Activated CD8-positive, alpha-beta T cell treated with anti-CD3 and anti-CD28 coated beads for 36 hours (primary cell): ENCODE measurements at regions not wholly inside any gene's neighbourhood (a gene's known extent, or its start where the extent isn't known, plus 50 kb on each side); places are given as distances from the start of the nearest gene placed in this dataset.

Experiments
- ATAC-seq: fragments of 200-7000 bp; cut with Tn5 transposase; one replicate; pipeline ENCODE4 v1.10.0; 2021; ENCODE audit warnings: mild to moderate bottlenecking, moderate library complexity
- CTCF ChIA-PET: fragments of 350-600 bp; sonication (Branson Sonifier 250); formaldehyde crosslinking; loops from one replicate; lab custom pipeline; 2021; ENCODE audit warnings: antibody characterized with exemption; lab: Charles Lee
- POLR2A ChIA-PET: fragments of 350-600 bp; sonication (Branson Sonifier 250); formaldehyde crosslinking; loops from one replicate; lab custom pipeline; 2021; ENCODE audit warnings: antibody characterized with exemption; lab: Charles Lee
- DNase-seq: peaks from one replicate; pipeline ENCODE4 v3.0.0-alpha.2; 2020
- H3K27ac Mint-ChIP-seq: one replicate; pipeline ENCODE4 v1.8.0; 2021; ENCODE audit warnings: mild to moderate bottlenecking, mixed read lengths
- H3K27me3 Mint-ChIP-seq: one replicate; pipeline ENCODE4 v1.8.0; 2021; ENCODE audit warnings: mixed read lengths
- H3K36me3 Mint-ChIP-seq: one replicate; pipeline ENCODE4 v1.8.0; 2021; ENCODE audit warnings: low read depth, mixed read lengths
- H3K4me1 Mint-ChIP-seq: one replicate; pipeline ENCODE4 v1.8.0; 2021; ENCODE audit warnings: low read depth, mixed read lengths
- H3K4me3 Mint-ChIP-seq: one replicate; pipeline ENCODE4 v1.8.0; 2021; ENCODE audit warnings: mild to moderate bottlenecking, moderate library complexity, mixed read lengths
- H3K9me3 Mint-ChIP-seq: one replicate; pipeline ENCODE4 v1.8.0; 2021; ENCODE audit warnings: mixed read lengths
- CTCF ChIP-seq: fragments of 200-600 bp; IDR thresholded peaks from one replicate; pipeline ENCODE4 v1.8.0; 2022; ENCODE audit warnings: antibody characterized with exemption, mild to moderate bottlenecking
- intact Hi-C: fragments of 100-400 bp; cut with micrococcal nuclease; formaldehyde crosslinking; loops from one replicate; pipeline ENCODE4 v1.10.0; 2022

- intact Hi-C loops, result no loop called here
- H3K27ac Mint-ChIP-seq, result no peak overlapping the region
- ChIA-PET CTCF (no interaction called here), POLR2A (no interaction called here)
- DNase-seq, result no peak
- TF ChIP-seq CTCF, result no peak
- H3K9me3 Mint-ChIP-seq, result no peaks in the 10 kb centered on the region
- H3K4me1 Mint-ChIP-seq, result no peaks in the 10 kb centered on the region
- no peak overlapping the region for H3K4me3 Mint-ChIP-seq
- no peaks in the 10 kb centered on the region for H3K36me3 Mint-ChIP-seq
- ATAC-seq, result no peak
- H3K27me3 Mint-ChIP-seq, result peaks cover 3% of the 10 kb centered on the region
Measured at GRCh38 chr4:154005171-154005520, 216.3 kb upstream of the SFRP2 start.

GRCh38 chr4:154004507-154005170 is 215.8 kb upstream of the SFRP2 start:
- POLR2A ChIA-PET, result no interaction called here
- no peak overlapping the region for H3K4me3 Mint-ChIP-seq
- H3K27ac Mint-ChIP-seq, result no peak overlapping the region
- H3K36me3 Mint-ChIP-seq, result no peaks in the 10 kb centered on the region
- H3K27me3 Mint-ChIP-seq, result peaks cover 6% of the 10 kb centered on the region
- no peaks in the 10 kb centered on the region for H3K9me3 Mint-ChIP-seq
- CTCF ChIA-PET, result no interaction called here
- intact Hi-C loops, result no loop called here
- ATAC-seq (no peak), DNase-seq (no peak)
- no peaks in the 10 kb centered on the region for H3K4me1 Mint-ChIP-seq
- TF ChIP-seq CTCF, result no peak

GRCh38 chr4:154004016-154004415 is 215.1 kb upstream of the SFRP2 start:
- no peaks in the 10 kb centered on the region for H3K9me3 Mint-ChIP-seq
- no peaks in the 10 kb centered on the region for H3K36me3 Mint-ChIP-seq
- H3K4me3 Mint-ChIP-seq, result no peak overlapping the region
- no peak for TF ChIP-seq CTCF
- H3K27me3 Mint-ChIP-seq, result peaks cover 10% of the 10 kb centered on the region
- ATAC-seq (no peak), DNase-seq (no peak)
- H3K4me1 Mint-ChIP-seq, result no peaks in the 10 kb centered on the region
- no peak overlapping the region for H3K27ac Mint-ChIP-seq
- intact Hi-C loops, result no loop called here
- ChIA-PET POLR2A (no interaction called here), CTCF (no interaction called here)

- CTCF ChIA-PET, result no interaction called here
- intact Hi-C loops, result no loop called here
- no peak for TF ChIP-seq CTCF
- Mint-ChIP-seq H3K27ac (no peak overlapping the region), H3K4me1 (no peaks in the 10 kb centered on the region), H3K4me3 (no peak overlapping the region), H3K36me3 (no peaks in the 10 kb centered on the region), H3K27me3 (peaks cover 11% of the 10 kb centered on the region), H3K9me3 (no peaks in the 10 kb centered on the region)
- ATAC-seq (no peak), DNase-seq (no peak)
- POLR2A ChIA-PET, result no interaction called here
Measured at GRCh38 chr4:154003378-154003777, 214.5 kb upstream of the SFRP2 start.

GRCh38 chr4:154001193-154001592 is 212.3 kb upstream of the SFRP2 start:
- H3K27ac Mint-ChIP-seq, result no peak overlapping the region
- CTCF ChIA-PET, result interaction anchor here (1.2 kb wide), 1 partner anchor 12 kb away, joined by 3 read pairs; no protein-coding TSS in a partner anchor
- H3K27me3 Mint-ChIP-seq, result peaks cover 16% of the 10 kb centered on the region
- H3K4me3 Mint-ChIP-seq, result no peak overlapping the region
- no peak for TF ChIP-seq CTCF
- no peaks in the 10 kb centered on the region for H3K4me1 Mint-ChIP-seq
- ATAC-seq, result no peak
- peaks cover 9% of the 10 kb centered on the region for H3K9me3 Mint-ChIP-seq
- H3K36me3 Mint-ChIP-seq, result no peaks in the 10 kb centered on the region
- no peak for DNase-seq
- POLR2A ChIA-PET, result no interaction called here
- intact Hi-C loops, result no loop called here
